HG02973 (cell line): ENCODE measurements at regions not wholly inside any gene's neighbourhood (a gene's known extent, or its start where the extent isn't known, plus 50 kb on each side); places are given as distances from the start of the nearest gene placed in this dataset.
"Not testable (repeated sequence)": the region's sequence is repeated elsewhere in the genome, so short reads cannot be mapped to it uniquely, and the experiment has no call there.

Experiments
- ATAC-seq: cut with Tn5 transposase; IDR thresholded peaks from one replicate; pipeline ENCODE4 v1.9.1; 2021; ENCODE audit warnings: moderate library complexity; ENCODE audit not compliant: unreplicated experiment

GRCh38 chr9:24712206-24712605 lies 166.5 kb upstream of the IZUMO3 start:
- no peak for ATAC-seq

DNA sequence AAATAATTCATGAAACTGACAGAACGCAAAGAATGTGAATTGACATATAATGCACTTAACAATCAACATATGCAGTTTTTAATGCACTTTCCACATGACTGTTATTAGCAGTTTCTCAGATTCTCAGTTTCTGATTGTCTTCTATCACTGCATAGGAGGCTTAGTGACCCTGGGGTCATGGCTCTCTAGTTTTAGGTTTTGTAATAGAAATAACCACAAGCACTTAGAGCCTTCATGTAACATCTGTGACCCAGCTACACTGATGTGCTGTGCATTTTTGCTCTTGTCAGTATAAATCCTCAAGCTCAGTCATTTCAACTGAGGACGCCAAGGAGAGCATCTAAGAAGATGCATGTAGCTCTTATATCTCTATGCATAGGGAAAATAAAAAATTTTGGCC lies 163.1 kb upstream of the IZUMO3 start:
- no peak for ATAC-seq

DNA sequence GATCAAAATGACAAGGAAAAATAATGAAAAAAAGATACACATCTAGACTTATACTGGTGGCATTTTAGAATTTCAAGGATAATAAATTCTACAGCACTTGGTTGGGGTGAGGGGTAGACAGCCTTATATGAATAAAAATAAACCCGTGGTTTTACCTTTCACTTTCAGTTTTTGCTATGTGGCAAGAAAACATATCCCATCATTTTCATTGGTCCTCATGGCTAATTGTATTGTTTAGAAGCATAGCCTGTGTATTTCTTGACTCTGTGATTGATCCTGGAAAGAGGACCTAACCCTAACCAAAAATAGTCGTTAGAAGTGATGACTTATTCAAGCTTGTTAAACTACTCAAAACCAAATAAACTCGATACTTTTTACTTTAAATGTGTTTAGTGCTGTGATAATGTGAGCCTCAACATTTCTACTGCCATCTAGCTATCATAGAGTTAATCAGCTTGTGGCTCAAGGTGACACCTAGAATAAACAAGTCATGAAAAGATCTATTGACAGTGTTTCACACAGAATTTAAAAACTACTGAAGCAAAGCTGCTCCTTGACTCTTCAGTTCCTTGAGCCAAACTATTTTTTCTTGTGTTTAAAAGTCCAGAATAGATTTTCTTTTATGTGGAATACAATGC lies 153.3 kb upstream of the IZUMO3 start:
- no peak for ATAC-seq

DNA sequence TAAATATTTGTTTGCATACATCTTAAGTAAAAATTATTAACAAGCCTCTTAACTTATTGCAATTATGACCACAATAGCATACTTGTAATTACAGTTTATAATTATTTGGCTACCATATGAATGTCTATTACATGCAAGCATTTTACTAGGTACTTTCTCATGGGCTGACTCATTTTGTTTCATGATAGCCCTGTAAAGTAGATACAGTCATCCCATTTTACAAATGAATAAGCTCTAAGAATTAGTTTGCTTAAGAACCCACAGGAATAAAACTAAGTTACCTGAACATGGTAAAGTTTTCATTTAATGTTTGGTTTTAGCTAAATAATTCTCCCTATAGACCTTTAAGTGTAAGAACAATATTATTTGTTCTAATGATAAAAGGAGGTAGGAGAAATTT lies 126.6 kb upstream of the IZUMO3 start:
- ATAC-seq: no peak

GRCh38 chr9:24657387-24657786 lies 111.7 kb upstream of the IZUMO3 start:
- no peak for ATAC-seq

DNA sequence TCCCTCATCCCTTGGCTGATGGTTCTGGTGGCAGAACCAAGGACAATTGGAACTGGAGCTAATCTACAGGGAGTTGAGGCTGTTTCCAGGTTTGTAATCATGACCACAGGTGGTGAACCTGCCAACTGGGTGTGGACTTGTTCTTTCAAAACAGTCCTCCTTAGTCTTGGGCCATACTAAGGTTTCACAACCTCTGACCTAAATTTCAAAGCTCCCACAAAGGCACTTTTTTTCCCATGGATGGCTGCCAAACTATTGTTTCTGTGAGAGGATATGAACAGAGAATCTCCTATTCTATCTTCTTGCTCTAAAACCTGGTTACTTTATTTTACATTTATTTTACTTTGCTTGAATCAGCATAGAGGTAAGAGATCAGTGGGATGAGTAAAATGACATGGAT lies 106.5 kb upstream of the IZUMO3 start:
- no peak for ATAC-seq

GRCh38 chr9:24628809-24629208 lies 83.1 kb upstream of the IZUMO3 start:
- not testable (repeated sequence) for ATAC-seq

DNA sequence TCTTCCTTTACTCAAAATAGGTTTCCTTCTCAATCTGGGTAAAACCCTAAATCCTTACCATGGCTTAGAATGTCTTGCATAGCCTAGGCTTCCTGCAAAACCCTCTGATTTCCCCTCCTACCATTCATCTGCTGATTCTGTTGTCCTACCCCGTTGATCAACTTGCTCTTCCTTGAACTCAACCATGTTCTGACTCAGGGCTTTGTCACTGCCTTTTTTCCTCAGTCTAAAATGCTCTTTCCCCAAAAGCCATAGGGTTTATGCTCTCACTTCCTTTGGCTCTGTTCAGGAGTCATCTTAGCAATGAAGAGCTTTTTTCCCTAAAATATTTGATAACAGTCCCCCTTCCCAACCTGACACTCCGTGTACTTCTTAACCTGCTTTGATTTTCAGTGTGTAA lies 79.4 kb upstream of the IZUMO3 start:
- ATAC-seq: no peak

GRCh38 chr9:24624481-24624880 lies 78.8 kb upstream of the IZUMO3 start:
- no peak for ATAC-seq

DNA sequence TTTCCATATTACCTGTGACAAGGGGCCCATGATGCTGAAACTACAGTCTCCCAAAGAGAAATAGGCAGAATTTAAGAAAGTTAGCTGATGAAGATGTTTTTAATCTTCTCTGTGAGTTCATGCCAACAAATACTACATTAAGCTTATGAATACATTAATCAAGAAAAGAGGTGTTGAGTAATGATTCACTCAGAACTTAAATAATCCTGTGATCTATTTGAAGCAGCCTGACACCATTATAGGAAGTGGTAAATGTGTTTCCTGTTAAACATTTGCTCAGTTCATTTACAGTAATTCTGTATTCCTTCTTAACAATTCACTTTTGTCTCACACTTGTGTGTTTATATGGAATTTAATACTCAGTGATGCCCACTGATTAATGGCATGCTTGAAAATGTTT lies 75.0 kb upstream of the IZUMO3 start:
- no peak for ATAC-seq

DNA sequence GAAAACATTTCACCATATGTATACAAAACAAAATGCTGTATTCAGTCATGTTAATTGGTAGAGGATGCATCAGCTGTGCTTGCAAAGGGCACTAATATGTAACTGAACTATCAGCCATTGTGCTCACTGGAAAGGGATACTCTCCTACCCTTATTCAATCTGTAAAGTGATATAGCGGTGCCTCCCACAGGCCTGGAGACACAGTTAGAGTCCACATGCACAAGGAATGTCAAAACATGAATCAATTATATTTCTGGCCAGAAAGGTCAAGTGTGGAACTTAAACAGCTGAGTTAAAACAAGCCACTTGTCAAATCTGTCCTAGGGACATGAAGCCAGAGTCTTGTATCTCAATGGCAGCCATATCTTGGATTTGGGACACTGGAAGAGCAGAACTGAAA lies 71.2 kb upstream of the IZUMO3 start:
- ATAC-seq: no peak

DNA sequence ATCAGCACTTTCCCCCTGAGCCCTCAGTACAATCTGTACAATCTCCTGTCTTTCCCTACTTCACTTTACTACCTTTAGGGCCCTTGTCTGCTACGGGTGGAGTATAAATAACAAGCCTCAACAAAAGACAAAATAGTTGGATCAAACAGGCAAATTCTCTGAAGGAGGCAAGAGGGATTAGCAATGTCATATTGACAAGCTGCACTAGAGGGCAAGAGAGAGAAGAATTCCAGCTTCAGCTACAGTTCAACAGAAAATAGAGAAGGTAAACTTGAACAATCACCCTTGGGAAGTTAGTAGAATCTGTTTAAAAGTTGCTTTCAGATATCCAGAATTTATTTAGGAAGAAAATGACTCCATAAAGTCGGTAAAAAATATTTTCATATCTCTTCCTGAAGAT lies 68.4 kb upstream of the IZUMO3 start:
- ATAC-seq: no peak

DNA sequence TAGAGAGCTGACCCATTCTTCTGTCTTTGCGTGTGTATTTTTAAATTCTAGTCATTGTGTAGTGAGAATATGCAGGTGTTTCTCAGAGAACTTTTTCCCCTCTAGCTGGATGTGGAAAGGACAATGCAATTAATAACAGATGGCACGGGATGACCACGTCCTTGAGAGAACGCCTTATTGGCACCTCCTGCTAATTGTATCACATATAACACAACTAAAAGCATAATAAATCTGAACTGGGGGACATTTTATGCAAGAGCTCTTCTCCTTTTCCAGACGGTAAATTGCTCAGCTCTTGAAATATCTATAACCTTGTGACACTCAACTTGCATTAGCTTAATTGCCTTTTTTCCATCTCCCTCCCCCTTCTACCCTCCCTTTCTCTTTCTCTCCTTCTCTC lies 62.9 kb upstream of the IZUMO3 start:
- ATAC-seq: no peak

GRCh38 chr9:24602693-24603352 lies 57.1 kb upstream of the IZUMO3 start:
- no peak for ATAC-seq
